Fibroblast of the conjunctiva (primary cell): ENCODE measurements at regions not wholly inside any gene's neighbourhood (a gene's known extent, or its start where the extent isn't known, plus 50 kb on each side); places are given as distances from the start of the nearest gene placed in this dataset.

Experiments
- DNase-seq: peaks from one replicate; pipeline ENCODE4 v3.0.0-alpha.2; 2010; ENCODE audit warnings: low read depth

- no peak for DNase-seq
Measured at GRCh38 chr10:62926407-62926806, 110.2 kb upstream of the EGR2 start.

DNA sequence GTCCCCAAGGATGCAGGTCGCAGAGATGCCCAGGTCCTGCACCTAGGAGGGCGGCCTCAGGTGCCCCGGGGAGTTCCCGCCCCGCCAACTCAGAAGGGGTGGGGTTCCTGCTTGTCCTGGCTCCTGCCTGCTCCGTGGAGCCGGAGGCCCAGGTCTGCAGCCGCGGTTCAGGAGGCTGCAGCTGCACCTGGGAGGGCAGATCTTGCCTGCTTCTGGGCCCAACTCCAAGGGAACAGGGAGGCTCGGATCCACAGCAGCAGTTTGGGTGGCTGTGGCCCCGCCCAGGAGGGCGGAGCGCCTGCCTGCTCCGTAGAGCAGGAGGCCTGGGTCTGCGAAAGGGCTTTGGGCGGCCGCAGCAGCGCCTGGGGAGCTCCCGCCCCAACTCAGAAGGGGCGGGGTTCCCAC is 108.2 kb upstream of the EGR2 start:
- no peak for DNase-seq

- no peak for DNase-seq
Measured at GRCh38 chr10:62919776-62920175, 103.6 kb upstream of the EGR2 start.

GRCh38 chr10:62917475-62918238 is 101.5 kb upstream of the EGR2 start:
- DNase-seq: no peak

DNA sequence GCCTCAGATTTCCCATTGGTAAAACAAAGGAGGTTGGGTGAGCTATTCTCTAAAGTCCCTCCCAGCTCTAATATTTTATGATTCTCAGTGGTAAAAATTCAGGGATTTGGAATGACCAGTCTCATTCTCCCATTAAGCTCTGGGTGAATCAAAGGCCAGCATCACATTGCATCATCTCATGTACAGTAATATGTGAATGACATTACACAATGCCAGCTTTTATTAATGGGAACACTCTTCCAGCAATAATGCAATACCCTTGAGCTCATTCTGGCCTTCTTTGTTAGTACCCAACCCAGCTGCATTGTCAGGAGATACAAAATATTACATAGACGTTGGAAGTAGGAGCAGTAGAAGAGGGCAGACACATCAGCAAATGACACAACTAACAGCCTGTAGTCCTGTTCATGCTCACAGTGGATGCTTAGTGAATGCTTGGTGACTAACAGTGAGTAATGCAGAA is 100.0 kb upstream of the EGR2 start:
- peak; percentile 29 for DNase-seq

GRCh38 chr10:62915158-62915557 is 99.0 kb upstream of the EGR2 start:
- no peak for DNase-seq

DNA sequence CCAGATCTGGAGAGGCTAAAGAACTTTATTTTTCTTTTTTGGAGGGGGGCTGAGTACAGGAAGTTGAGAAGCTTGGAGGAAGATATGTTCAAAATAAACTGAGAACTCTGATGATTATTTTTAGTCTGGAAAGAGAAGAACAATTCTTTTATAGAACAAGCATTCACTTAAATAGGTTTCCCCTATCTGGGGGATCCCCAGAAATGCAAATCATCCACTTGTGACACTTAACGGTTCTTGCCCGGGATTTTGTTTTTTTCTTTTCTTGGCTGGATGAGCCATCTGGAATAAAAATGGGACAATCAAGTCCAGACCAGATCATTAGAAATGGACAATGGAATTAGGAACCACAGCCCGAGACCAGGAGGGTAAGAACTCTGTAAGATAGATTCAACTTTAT is 95.9 kb upstream of the EGR2 start:
- no peak for DNase-seq

DNA sequence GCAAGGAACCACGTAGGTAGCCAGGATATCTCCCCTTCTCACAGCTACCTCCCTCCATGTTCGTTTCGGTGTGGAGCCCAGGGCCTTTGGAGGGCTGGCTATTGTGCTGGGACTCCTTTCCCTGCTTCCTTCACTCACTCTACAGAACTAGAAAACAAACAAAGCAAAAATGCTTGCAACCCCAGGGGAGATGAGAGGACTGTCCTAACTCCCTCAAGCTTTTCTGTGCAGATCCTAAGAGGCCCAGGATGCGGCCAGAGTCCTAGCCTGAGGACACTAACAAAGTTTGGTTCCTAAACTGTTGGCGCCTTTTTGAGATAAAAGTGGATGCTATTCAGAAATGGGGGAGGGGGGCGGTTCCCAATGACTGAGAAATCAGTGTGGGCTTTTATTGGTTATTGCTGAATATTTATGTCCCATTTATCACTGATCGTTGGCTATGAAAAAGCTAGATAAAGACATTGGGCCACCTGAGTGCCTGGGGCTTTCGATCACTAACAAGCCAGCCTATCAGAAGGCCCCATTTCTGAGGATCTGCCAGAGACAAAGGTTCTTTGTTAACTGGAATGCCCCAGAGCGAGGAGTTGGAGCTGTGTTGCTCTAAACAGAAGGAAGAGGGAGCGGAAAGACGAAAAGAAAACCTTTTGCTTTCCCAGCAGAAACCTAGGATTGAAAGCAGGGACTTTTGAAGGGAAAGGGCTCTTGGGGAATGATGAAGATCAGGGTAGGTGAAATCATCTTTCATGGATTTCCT is 95.2 kb upstream of the EGR2 start:
- no peak for DNase-seq

GRCh38 chr10:62907470-62908212 is 91.5 kb upstream of the EGR2 start:
- DNase-seq: no peak

DNA sequence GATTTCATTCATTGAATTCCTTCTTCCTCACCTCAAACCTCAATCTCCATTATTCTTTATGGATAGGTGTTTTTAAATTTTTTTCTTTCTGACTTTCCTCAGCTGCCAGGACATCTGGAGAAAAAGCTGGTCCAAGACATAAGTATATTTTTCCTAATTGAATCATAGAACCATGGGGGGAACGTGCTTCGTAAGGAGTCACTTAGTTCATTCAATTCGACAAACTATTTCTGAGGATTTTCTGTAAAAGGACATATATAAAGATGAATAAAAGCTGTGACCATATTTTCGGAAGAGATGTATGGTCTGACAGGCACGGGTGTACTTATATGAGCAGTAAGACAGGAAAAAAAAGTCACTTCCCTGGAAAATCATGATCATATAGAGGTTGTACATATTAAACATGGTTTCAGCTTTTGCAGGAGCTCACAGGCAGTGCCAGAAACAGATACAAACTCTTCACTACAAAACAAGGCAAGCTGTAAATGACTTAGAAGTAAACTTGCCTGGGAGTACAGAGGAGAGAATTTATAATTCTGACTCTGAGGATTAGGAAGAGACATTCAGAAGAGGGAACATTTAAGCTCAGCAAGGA is 88.2 kb upstream of the EGR2 start:
- DNase-seq: no peak

DNA sequence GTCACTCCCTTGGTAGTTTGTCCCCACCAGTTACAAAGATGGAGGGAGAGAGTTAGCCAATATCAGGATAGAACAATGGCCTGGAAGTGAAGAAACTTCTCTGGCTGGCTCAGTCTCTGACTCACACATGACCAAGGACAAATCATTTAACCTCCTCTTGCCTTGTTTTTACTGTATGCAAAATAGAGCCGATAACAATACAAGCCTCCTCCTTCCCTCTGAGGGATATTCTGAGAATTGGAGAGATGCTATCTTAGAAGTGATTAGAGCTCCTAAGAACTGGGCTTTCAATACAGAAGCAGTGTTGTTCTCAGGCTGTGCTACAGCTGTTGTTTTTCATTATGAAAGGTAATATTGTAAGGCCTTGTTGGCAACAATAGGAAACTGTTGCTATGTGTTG is 87.7 kb upstream of the EGR2 start:
- no peak for DNase-seq

DNA sequence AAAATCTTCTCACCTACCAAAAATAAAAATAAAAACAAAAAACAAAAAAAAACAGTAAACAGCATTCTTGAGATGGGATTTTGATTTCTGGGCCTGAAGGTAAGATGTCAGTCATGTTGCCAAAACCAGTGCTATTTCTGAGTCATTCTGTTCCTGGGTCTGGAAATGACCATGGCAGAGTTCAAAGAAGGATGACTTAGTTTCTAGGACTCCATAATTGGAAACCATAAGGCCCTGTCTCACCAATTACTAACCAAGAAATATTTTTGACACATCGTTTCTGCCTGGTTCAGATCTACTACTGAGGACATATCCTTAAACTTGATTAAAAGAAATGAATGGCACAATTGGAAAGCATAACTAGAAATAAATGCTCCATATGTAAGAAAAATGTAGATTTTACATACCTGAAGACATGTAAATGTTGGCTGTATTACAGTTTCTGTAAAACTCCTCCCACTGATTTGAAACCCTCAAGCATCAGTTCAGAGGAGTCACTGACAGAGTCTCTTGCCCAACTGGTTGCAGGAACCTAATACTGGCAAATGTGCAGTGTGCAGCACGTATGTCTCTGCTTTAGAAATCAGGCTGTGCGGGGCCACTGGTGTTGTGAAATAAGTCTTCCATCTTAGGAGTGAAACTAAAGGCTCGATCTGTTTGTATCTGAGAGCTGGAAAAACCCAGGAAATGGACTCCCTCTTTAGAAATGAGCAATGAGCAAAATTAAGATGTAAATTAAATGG is 84.8 kb upstream of the EGR2 start:
- DNase-seq: no peak

DNA sequence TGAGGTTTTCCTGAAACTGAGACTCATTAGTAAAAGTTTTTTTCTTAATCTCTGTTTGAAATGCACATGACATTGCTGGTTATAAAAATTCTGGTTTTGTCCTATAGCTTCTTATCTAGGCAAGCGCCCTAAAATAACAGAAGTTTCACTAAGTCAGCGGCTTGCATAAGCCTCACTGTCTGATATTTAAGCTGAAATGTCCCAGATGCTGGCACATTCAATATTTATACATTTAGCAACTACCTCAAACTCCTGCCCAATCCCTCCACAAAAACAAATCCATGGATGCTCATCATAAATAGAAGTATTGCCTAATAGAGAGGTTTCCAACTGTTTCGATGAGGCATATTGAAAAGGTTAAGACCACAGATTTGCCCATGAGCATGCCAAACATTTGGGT is 83.1 kb upstream of the EGR2 start:
- no peak for DNase-seq

DNA sequence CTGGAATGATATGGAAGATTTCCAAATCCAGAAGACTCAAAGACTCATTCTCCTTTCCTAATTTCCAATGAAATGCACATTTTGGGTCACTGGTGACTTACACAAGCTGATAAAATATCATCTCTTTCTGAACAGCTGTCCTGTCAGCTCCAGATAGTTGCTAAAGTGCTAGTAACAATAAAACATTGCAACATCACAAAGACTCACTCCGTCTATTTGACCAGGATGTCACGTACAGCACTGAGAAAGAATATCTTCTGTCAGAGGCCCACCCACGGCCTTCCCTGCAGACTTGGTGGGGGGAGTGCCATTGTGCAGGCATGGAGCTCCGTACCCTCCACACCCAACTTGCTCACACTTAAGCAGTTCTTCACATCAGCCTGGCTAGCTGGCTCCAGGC is 78.9 kb upstream of the EGR2 start:
- no peak for DNase-seq

- no peak for DNase-seq
Measured at GRCh38 chr10:62894156-62894555, 78.0 kb upstream of the EGR2 start.

DNA sequence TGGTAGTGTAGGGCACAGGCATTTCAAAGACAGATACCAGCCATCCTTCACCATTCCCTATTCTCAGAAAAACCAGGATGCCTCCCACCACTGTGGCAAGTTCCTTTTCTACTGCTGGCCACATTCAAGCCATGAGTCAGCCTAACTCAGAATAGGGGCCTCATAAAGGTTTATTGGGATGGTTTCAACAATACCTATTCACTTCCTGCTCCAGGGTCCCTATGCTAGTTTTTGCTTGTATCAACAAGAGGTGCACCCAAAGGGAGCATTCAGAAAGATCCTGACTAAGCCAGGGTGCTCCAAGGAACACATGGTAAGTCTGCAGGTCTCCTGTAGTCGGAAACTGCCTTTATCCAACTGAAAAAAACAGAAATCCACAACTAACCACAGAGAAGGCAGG is 76.9 kb upstream of the EGR2 start:
- no peak for DNase-seq

GRCh38 chr10:62890395-62890794 is 74.2 kb upstream of the EGR2 start:
- no peak for DNase-seq

GRCh38 chr10:62887642-62888041 is 71.5 kb upstream of the EGR2 start:
- DNase-seq: no peak

GRCh38 chr10:62885684-62886461 is 69.7 kb upstream of the EGR2 start:
- DNase-seq: no peak

DNA sequence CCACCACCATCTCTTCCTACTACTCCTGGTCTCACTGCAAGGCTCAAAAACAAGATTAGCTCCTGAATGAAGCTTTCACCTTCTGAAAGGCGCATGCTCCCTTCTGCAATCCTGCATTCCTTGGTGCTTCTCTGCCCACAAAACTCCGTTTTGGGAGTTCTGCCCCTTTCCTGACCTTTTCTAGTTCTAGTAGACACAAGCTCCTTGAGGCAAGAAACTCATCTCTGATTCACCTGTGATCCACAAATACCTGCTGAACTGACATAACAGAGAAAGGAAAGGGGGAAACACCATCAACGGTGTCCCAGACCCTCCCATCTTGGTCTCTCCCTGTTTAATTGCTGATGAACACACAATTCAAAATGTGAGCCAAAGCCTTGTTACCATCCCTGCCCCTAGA is 64.0 kb upstream of the EGR2 start:
- no peak for DNase-seq

- no peak for DNase-seq
Measured at GRCh38 chr10:62873866-62874265, 57.7 kb upstream of the EGR2 start.
